PC-9 (cell line): ENCODE measurements at regions not wholly inside any gene's neighbourhood (a gene's known extent, or its start where the extent isn't known, plus 50 kb on each side); places are given as distances from the start of the nearest gene placed in this dataset.

Experiments
- BruUV-seq: library from RNA; stranded (reverse); fragments of 400-500 nt; replicated peaks from 2 replicates; lab custom pipeline; 2021; lab: Mats Ljungman, UMichigan
- CTCF ChIA-PET: fragments of 300-600 bp; sonication (Branson Sonifier 250); formaldehyde crosslinking; loops from one replicate; lab custom pipeline; 2022; ENCODE audit warnings: antibody characterized with exemption; lab: Charles Lee
- POLR2A ChIA-PET: fragments of 300-600 bp; sonication (Branson Sonifier 250); formaldehyde crosslinking; loops from one replicate; lab custom pipeline; 2022; ENCODE audit warnings: antibody characterized with exemption; ENCODE audit not compliant: unreplicated experiment; lab: Charles Lee
- DNase-seq, 2 experiments: peaks; one replicate each; pipeline versions ENCODE4 v3.0.0 to v3.0.0-alpha.2; 2015 to 2022; ENCODE audit warnings: mixed read lengths in 1 of 2
- H2AFZ ChIP-seq: fragments of 200-600 bp; sonication (generic); 2 replicates; pipeline ENCODE4 v1.8.1; 2017; ENCODE audit warnings: antibody characterized with exemption
- H3F3A ChIP-seq: fragments of 200-600 bp; sonication (generic); 2 replicates; pipeline ENCODE4 v1.8.1; 2017; ENCODE audit warnings: antibody characterized with exemption, mild to moderate bottlenecking, low read depth; ENCODE audit not compliant: insufficient read depth
- H3K27ac ChIP-seq: fragments of 200-600 bp; sonication (generic); 2 replicates; pipeline ENCODE4 v1.6.1; 2016; ENCODE audit warnings: mixed run types
- H3K27me3 ChIP-seq: fragments of 200-600 bp; sonication (generic); 2 replicates; pipeline ENCODE4 v1.6.1; 2016; ENCODE audit warnings: low read depth, mixed run types; ENCODE audit not compliant: insufficient read depth
- H3K36me3 ChIP-seq: fragments of 200-600 bp; sonication (generic); 2 replicates; pipeline ENCODE4 v1.6.1; 2016; ENCODE audit warnings: low read depth, mixed run types
- H3K4me1 ChIP-seq: fragments of 200-600 bp; sonication (generic); replicated peaks from 2 replicates; pipeline ENCODE4 v1.6.1; 2016; ENCODE audit warnings: mixed run types; ENCODE audit not compliant: insufficient read depth
- H3K4me2 ChIP-seq: fragments of 200-600 bp; sonication (generic); 2 replicates; pipeline ENCODE4 v1.6.1; 2017; ENCODE audit warnings: mixed run types
- H3K4me3 ChIP-seq: fragments of 200-600 bp; sonication (generic); 2 replicates; pipeline ENCODE4 v1.6.1; 2016; ENCODE audit warnings: mixed run types
- H3K79me2 ChIP-seq: fragments of 200-600 bp; sonication (generic); 2 replicates; pipeline ENCODE4 v1.6.1; 2017; ENCODE audit warnings: low read depth, mixed run types
- H3K9me2 ChIP-seq: fragments of 200-600 bp; sonication (generic); 2 replicates; pipeline ENCODE4 v1.8.1; 2017; ENCODE audit warnings: mild to moderate bottlenecking; ENCODE audit not compliant: insufficient read depth
- H3K9me3 ChIP-seq: fragments of 200-600 bp; sonication (generic); 2 replicates; pipeline ENCODE4 v1.8.1; 2016; ENCODE audit warnings: low read depth; ENCODE audit not compliant: insufficient read depth
- H4K20me1 ChIP-seq: fragments of 200-600 bp; sonication (generic); 2 replicates; pipeline ENCODE4 v1.8.1; 2017; ENCODE audit not compliant: insufficient read depth
- CTCF ChIP-seq: fragments of 200-600 bp; sonication (generic); conservative IDR thresholded peaks from 2 replicates; pipeline ENCODE4 v1.6.1; 2017; ENCODE audit warnings: mixed run types, antibody characterized with exemption, mild to moderate bottlenecking, moderate library complexity
- EZH2 ChIP-seq: fragments of 200-600 bp; sonication (generic); IDR thresholded peaks from 2 replicates; pipeline ENCODE4 v1.8.0; 2017; ENCODE audit warnings: antibody characterized with exemption, low read depth
- intact Hi-C: fragments of 100-400 bp; cut with micrococcal nuclease; formaldehyde crosslinking; loops from one replicate; pipeline ENCODE4 v1.10.0; 2022; ENCODE audit not compliant: unreplicated experiment

GRCh38 chr2:19297716-19298115 lies 60.7 kb downstream of the OSR1 start:
- Histone ChIP-seq H3K4me3 (no peak overlapping the region), H4K20me1 (no peaks in the 10 kb centered on the region), H3F3A (no peaks in the 10 kb centered on the region; the same call in 1 of the 2 replicates), H2AFZ (no peak overlapping the region), H3K4me2 (no peak overlapping the region), H3K27ac (no peak overlapping the region), H3K36me3 (no peaks in the 10 kb centered on the region), H3K79me2 (no peaks in the 10 kb centered on the region), H3K4me1 (no peaks in the 10 kb centered on the region), H3K27me3 (no peaks in the 10 kb centered on the region), H3K9me2 (peaks cover 5% of the 10 kb centered on the region; the same call in 1 of the 2 replicates), H3K9me3 (no peaks in the 10 kb centered on the region)
- no peak for TF ChIP-seq EZH2
- no peak for TF ChIP-seq CTCF
- no TSS peak for BruUV-seq
- DNase-seq = no peak
- CTCF ChIA-PET = no interaction called here
- POLR2A ChIA-PET = no interaction called here
- intact Hi-C loops = no loop called here

GRCh38 chr2:19295998-19296502 lies 62.4 kb downstream of the OSR1 start:
- H3F3A ChIP-seq = no peaks in the 10 kb centered on the region; the same call in 1 of the 2 replicates
- no peaks in the 10 kb centered on the region for H3K36me3 ChIP-seq
- no TSS peak for BruUV-seq
- no peaks in the 10 kb centered on the region for H3K27me3 ChIP-seq
- no peak overlapping the region for H2AFZ ChIP-seq
- intact Hi-C loops = no loop called here
- POLR2A ChIA-PET = no interaction called here
- no peaks in the 10 kb centered on the region for H4K20me1 ChIP-seq
- DNase-seq = no peak
- H3K9me3 ChIP-seq = no peaks in the 10 kb centered on the region
- H3K79me2 ChIP-seq = no peaks in the 10 kb centered on the region
- H3K4me2 ChIP-seq = no peak overlapping the region
- no peak overlapping the region for H3K27ac ChIP-seq
- H3K9me2 ChIP-seq = peaks cover 4% of the 10 kb centered on the region; the same call in 1 of the 2 replicates
- H3K4me1 ChIP-seq = no peaks in the 10 kb centered on the region
- CTCF ChIA-PET = no interaction called here
- TF ChIP-seq EZH2 (no peak), CTCF (no peak)
- H3K4me3 ChIP-seq = no peak overlapping the region

GRCh38 chr2:19292007-19292406 lies 66.4 kb downstream of the OSR1 start:
- H3K79me2 ChIP-seq = no peaks in the 10 kb centered on the region
- no peak for DNase-seq
- POLR2A ChIA-PET = no interaction called here
- H3K27me3 ChIP-seq = no peaks in the 10 kb centered on the region
- H3K36me3 ChIP-seq = no peaks in the 10 kb centered on the region
- BruUV-seq = no TSS peak
- H3K4me1 ChIP-seq = no peaks in the 10 kb centered on the region
- no peak overlapping the region for H3K27ac ChIP-seq
- no peaks in the 10 kb centered on the region; the same call in 1 of the 2 replicates for H3F3A ChIP-seq
- H3K9me2 ChIP-seq = peaks cover 4% of the 10 kb centered on the region; the same call in 1 of the 2 replicates
- H4K20me1 ChIP-seq = no peaks in the 10 kb centered on the region
- H3K4me2 ChIP-seq = no peak overlapping the region
- no peak overlapping the region for H3K4me3 ChIP-seq
- no peaks in the 10 kb centered on the region for H3K9me3 ChIP-seq
- no peak for TF ChIP-seq CTCF
- CTCF ChIA-PET = no interaction called here
- intact Hi-C loops = no loop called here
- H2AFZ ChIP-seq = no peak overlapping the region
